Activated CD4-positive, alpha-beta T cell treated with anti-CD3 and anti-CD28 coated beads for 36 hours (primary cell): ENCODE measurements at regions not wholly inside any gene's neighbourhood (a gene's known extent, or its start where the extent isn't known, plus 50 kb on each side); places are given as distances from the start of the nearest gene placed in this dataset.

ENCODE experiments used
- ATAC-seq: fragments of 200-7000 bp; cut with Tn5 transposase; one replicate; pipeline ENCODE4 v1.10.0; 2021; ENCODE audit warnings: mild to moderate bottlenecking, moderate library complexity
- CTCF ChIA-PET: fragments of 350-600 bp; sonication (Branson Sonifier 250); formaldehyde crosslinking; loops from one replicate; lab custom pipeline; 2021; ENCODE audit warnings: antibody characterized with exemption; lab: Charles Lee
- POLR2A ChIA-PET: fragments of 350-600 bp; sonication (Branson Sonifier 250); formaldehyde crosslinking; loops from one replicate; lab custom pipeline; 2021; ENCODE audit warnings: antibody characterized with exemption, inconsistent platforms; lab: Charles Lee
- DNase-seq: peaks from one replicate; pipeline ENCODE4 v3.0.0-alpha.2; 2020
- H3K27ac Mint-ChIP-seq: one replicate; pipeline ENCODE4 v1.8.0; 2021; ENCODE audit warnings: mixed read lengths
- H3K27me3 Mint-ChIP-seq: one replicate; pipeline ENCODE4 v1.8.0; 2021; ENCODE audit warnings: mixed read lengths
- H3K36me3 Mint-ChIP-seq: one replicate; pipeline ENCODE4 v1.8.0; 2021; ENCODE audit warnings: low read depth, mixed read lengths
- H3K4me1 Mint-ChIP-seq: one replicate; pipeline ENCODE4 v1.8.0; 2021; ENCODE audit warnings: mixed read lengths
- H3K4me3 Mint-ChIP-seq: one replicate; pipeline ENCODE4 v1.8.0; 2021; ENCODE audit warnings: mild to moderate bottlenecking, moderate library complexity, mixed read lengths
- H3K9me3 Mint-ChIP-seq: one replicate; pipeline ENCODE4 v1.8.0; 2021; ENCODE audit warnings: low read depth, mixed read lengths
- intact Hi-C, 2 experiments: fragments of 100-400 bp; cut with DNase I in 1 of 2; cut with micrococcal nuclease in 1 of 2; formaldehyde crosslinking; loops; one replicate each; pipeline versions ENCODE4 v1.14.2 to v1.15.1; 2022 to 2024; cut with DNase I, micrococcal nuclease

- Mint-ChIP-seq H3K36me3 (no peaks in the 10 kb centered on the region), H3K27me3 (peaks cover 13% of the 10 kb centered on the region), H3K4me1 (no peaks in the 10 kb centered on the region), H3K9me3 (no peaks in the 10 kb centered on the region), H3K27ac (no peak overlapping the region), H3K4me3 (no peak overlapping the region)
- intact Hi-C loops = no loop called here
- DNase-seq (no peak), ATAC-seq (no peak)
- CTCF ChIA-PET = no interaction called here
- POLR2A ChIA-PET = no interaction called here
Observed at GRCh38 chr19:31423896-31424295, 74.7 kb upstream of the TSHZ3 start.

GRCh38 chr19:31424861-31425620, 75.8 kb upstream of the TSHZ3 start:
- ATAC-seq (no peak), DNase-seq (no peak)
- no peaks in the 10 kb centered on the region for H3K9me3 Mint-ChIP-seq
- ChIA-PET POLR2A (no interaction called here), CTCF (no interaction called here)
- no peaks in the 10 kb centered on the region for H3K36me3 Mint-ChIP-seq
- no peaks in the 10 kb centered on the region for H3K4me1 Mint-ChIP-seq
- peaks cover 12% of the 10 kb centered on the region for H3K27me3 Mint-ChIP-seq
- intact Hi-C loops = no loop called here
- H3K4me3 Mint-ChIP-seq = no peak overlapping the region
- no peak overlapping the region for H3K27ac Mint-ChIP-seq

GRCh38 chr19:31427857-31428256, 78.6 kb upstream of the TSHZ3 start:
- POLR2A ChIA-PET = no interaction called here
- ATAC-seq (no peak), DNase-seq (no peak)
- intact Hi-C loops = no loop called here
- Mint-ChIP-seq H3K27me3 (peaks cover 11% of the 10 kb centered on the region), H3K36me3 (no peaks in the 10 kb centered on the region), H3K4me3 (no peak overlapping the region), H3K27ac (no peak overlapping the region), H3K4me1 (no peaks in the 10 kb centered on the region), H3K9me3 (no peaks in the 10 kb centered on the region)
- CTCF ChIA-PET = no interaction called here

GRCh38 chr19:31430381-31430780, 81.1 kb upstream of the TSHZ3 start:
- H3K9me3 Mint-ChIP-seq = peaks cover 10% of the 10 kb centered on the region
- CTCF ChIA-PET = no interaction called here
- no peak overlapping the region for H3K4me3 Mint-ChIP-seq
- H3K4me1 Mint-ChIP-seq = no peaks in the 10 kb centered on the region
- DNase-seq (no peak), ATAC-seq (no peak)
- intact Hi-C loops = no loop called here
- H3K27ac Mint-ChIP-seq = no peak overlapping the region
- H3K27me3 Mint-ChIP-seq = peaks cover 8% of the 10 kb centered on the region
- no peaks in the 10 kb centered on the region for H3K36me3 Mint-ChIP-seq
- POLR2A ChIA-PET = no interaction called here

- ATAC-seq = no peak
- DNase-seq = no peak
- intact Hi-C loops = no loop called here
- no peak overlapping the region for H3K27ac Mint-ChIP-seq
- H3K36me3 Mint-ChIP-seq = no peaks in the 10 kb centered on the region
- CTCF ChIA-PET = no interaction called here
- POLR2A ChIA-PET = no interaction called here
- H3K4me1 Mint-ChIP-seq = no peaks in the 10 kb centered on the region
- peaks cover 12% of the 10 kb centered on the region for H3K9me3 Mint-ChIP-seq
- peaks cover 6% of the 10 kb centered on the region for H3K27me3 Mint-ChIP-seq
- no peak overlapping the region for H3K4me3 Mint-ChIP-seq
Observed at GRCh38 chr19:31432201-31432810, 83.1 kb upstream of the TSHZ3 start.

- no peak overlapping the region for H3K4me3 Mint-ChIP-seq
- peaks cover 12% of the 10 kb centered on the region for H3K9me3 Mint-ChIP-seq
- ATAC-seq (no peak), DNase-seq (no peak)
- H3K27me3 Mint-ChIP-seq = peaks cover 9% of the 10 kb centered on the region
- ChIA-PET CTCF (no interaction called here), POLR2A (no interaction called here)
- H3K36me3 Mint-ChIP-seq = no peaks in the 10 kb centered on the region
- H3K27ac Mint-ChIP-seq = no peak overlapping the region
- intact Hi-C loops = no loop called here
- H3K4me1 Mint-ChIP-seq = no peaks in the 10 kb centered on the region
Observed at GRCh38 chr19:31436121-31436776, 87.0 kb upstream of the TSHZ3 start.

GRCh38 chr19:31438401-31439269, 89.4 kb upstream of the TSHZ3 start:
- no peak for DNase-seq
- intact Hi-C loops = no loop called here
- Mint-ChIP-seq H3K27ac (no peak overlapping the region), H3K9me3 (peaks cover 12% of the 10 kb centered on the region), H3K4me1 (no peaks in the 10 kb centered on the region), H3K27me3 (peaks cover 7% of the 10 kb centered on the region), H3K36me3 (no peaks in the 10 kb centered on the region), H3K4me3 (no peak overlapping the region)
- no peak for ATAC-seq
- ChIA-PET POLR2A (no interaction called here), CTCF (no interaction called here)

GRCh38 chr19:31439270-31439573, 90.0 kb upstream of the TSHZ3 start:
- Mint-ChIP-seq H3K27me3 (peaks cover 7% of the 10 kb centered on the region), H3K36me3 (no peaks in the 10 kb centered on the region), H3K9me3 (peaks cover 12% of the 10 kb centered on the region), H3K4me3 (no peak overlapping the region), H3K4me1 (no peaks in the 10 kb centered on the region), H3K27ac (no peak overlapping the region)
- intact Hi-C loops = no loop called here
- ChIA-PET POLR2A (no interaction called here), CTCF (no interaction called here)
- DNase-seq (no peak), ATAC-seq (no peak)

- Mint-ChIP-seq H3K4me1 (no peaks in the 10 kb centered on the region), H3K27ac (no peak overlapping the region), H3K9me3 (peaks cover 5% of the 10 kb centered on the region), H3K36me3 (no peaks in the 10 kb centered on the region), H3K4me3 (no peak overlapping the region), H3K27me3 (peaks cover 7% of the 10 kb centered on the region)
- DNase-seq (no peak), ATAC-seq (no peak)
- intact Hi-C loops = no loop called here
- ChIA-PET CTCF (interaction anchor here (0.6 kb wide), 1 partner anchor 368 kb away, joined by 3 read pairs; no protein-coding TSS in a partner anchor), POLR2A (no interaction called here)
Observed at GRCh38 chr19:31444931-31445330, 95.7 kb upstream of the TSHZ3 start.

- ATAC-seq (no peak), DNase-seq (no peak)
- Mint-ChIP-seq H3K4me1 (no peaks in the 10 kb centered on the region), H3K27ac (no peak overlapping the region), H3K27me3 (peaks cover 8% of the 10 kb centered on the region), H3K36me3 (no peaks in the 10 kb centered on the region), H3K9me3 (peaks cover 5% of the 10 kb centered on the region), H3K4me3 (no peak overlapping the region)
- CTCF ChIA-PET = no interaction called here
- POLR2A ChIA-PET = no interaction called here
- intact Hi-C loops = no loop called here
Observed at GRCh38 chr19:31445406-31445805, 96.2 kb upstream of the TSHZ3 start.

- H3K27me3 Mint-ChIP-seq = peaks cover 10% of the 10 kb centered on the region
- ChIA-PET POLR2A (no interaction called here), CTCF (interaction anchor here (0.6 kb wide), 1 partner anchor 69 kb away, joined by 3 read pairs; no protein-coding TSS in a partner anchor)
- no peak overlapping the region for H3K4me3 Mint-ChIP-seq
- no peaks in the 10 kb centered on the region for H3K4me1 Mint-ChIP-seq
- ATAC-seq (no peak), DNase-seq (no peak)
- intact Hi-C loops = no loop called here
- no peak overlapping the region for H3K27ac Mint-ChIP-seq
- no peaks in the 10 kb centered on the region for H3K36me3 Mint-ChIP-seq
- peaks cover 5% of the 10 kb centered on the region for H3K9me3 Mint-ChIP-seq
Observed at GRCh38 chr19:31448221-31448657, 99.0 kb upstream of the TSHZ3 start.
